H1 (cell line): ENCODE measurements at regions not wholly inside any gene's neighbourhood (a gene's known extent, or its start where the extent isn't known, plus 50 kb on each side); places are given as distances from the start of the nearest gene placed in this dataset.

Experiments used
- CTCF ChIA-PET: fragments of 300-600 bp; sonication (Branson Sonifier 250); formaldehyde crosslinking; loops from one replicate; lab custom pipeline; 2021; ENCODE audit not compliant: partially characterized antibody; lab: Charles Lee
- POLR2A ChIA-PET: fragments of 300-600 bp; sonication (Branson Sonifier 250); formaldehyde crosslinking; loops from one replicate; lab custom pipeline; 2021; ENCODE audit warnings: inconsistent platforms; ENCODE audit not compliant: partially characterized antibody; lab: Charles Lee
- DNase-seq, 2 experiments: peaks; one replicate each; pipeline versions ENCODE4 v3.0.0 to v3.0.0-alpha.2; 2010 to 2022; ENCODE audit warnings: low spot score in 2 of 2, low read depth in 1 of 2, mixed read lengths in 1 of 2
- FAIRE-seq: peaks from 2 replicates; lab custom pipeline; 2011; peaks lifted over from hg19 to GRCh38; lab: Jason Lieb, UNC
- H2AFZ ChIP-seq: 2 replicates; pipeline ENCODE4 v1.8.1; 2012; ENCODE audit warnings: low read length, inconsistent platforms
- H2AK5ac ChIP-seq: 2 replicates; pipeline ENCODE4 v1.6.1; 2013; ENCODE audit warnings: low read depth, low read length
- H2BK120ac ChIP-seq: replicated peaks from 2 replicates; pipeline ENCODE3; 2013; ENCODE audit warnings: low read depth, low read length, inconsistent platforms
- H2BK12ac ChIP-seq: 2 replicates; pipeline ENCODE4 v1.6.1; 2013; ENCODE audit warnings: low read depth, low read length
- H2BK15ac ChIP-seq: 2 replicates; pipeline ENCODE4 v1.6.1; 2013; ENCODE audit warnings: low read length
- H2BK20ac ChIP-seq: 2 replicates; pipeline ENCODE4 v1.6.1; 2013; ENCODE audit warnings: low read length
- H2BK5ac ChIP-seq: 2 replicates; pipeline ENCODE4 v1.6.1; 2013; ENCODE audit warnings: low read depth, low read length
- H3K14ac ChIP-seq: 2 replicates; pipeline ENCODE4 v1.6.1; 2013; ENCODE audit warnings: inconsistent platforms; ENCODE audit not compliant: insufficient read length
- H3K18ac ChIP-seq: 2 replicates; pipeline ENCODE4 v1.6.1; 2013; ENCODE audit warnings: low read length; ENCODE audit errors: extremely low read depth
- H3K23ac ChIP-seq: 2 replicates; pipeline ENCODE4 v1.6.1; 2013; ENCODE audit warnings: inconsistent platforms; ENCODE audit not compliant: insufficient read length
- H3K23me2 ChIP-seq: 2 replicates; pipeline ENCODE4 v1.6.1; 2013; ENCODE audit warnings: low read depth, low read length
- H3K27ac ChIP-seq: 2 replicates; pipeline ENCODE4 v1.6.1; 2011; ENCODE audit warnings: low read depth, low read length, inconsistent platforms
- H3K27me3 ChIP-seq, 4 experiments: replicated peaks in 1 of 4; 1 replicate in 1 of 4; 2 replicates in 3 of 4; pipeline versions ENCODE4 v1.6.1 to v1.8.1; 2011 to 2013; ENCODE audit warnings: low read length in 3 of 4, mild to moderate bottlenecking in 3 of 4, inconsistent platforms in 2 of 4, mixed read lengths in 2 of 4, moderate library complexity in 1 of 4; ENCODE audit not compliant: control insufficient read depth in 3 of 4, insufficient read depth in 3 of 4; ENCODE audit errors: extremely low read depth in 1 of 4
- H3K36me3 ChIP-seq, 4 experiments: 2 replicates each; pipeline versions ENCODE4 v1.6.1 to v1.8.1; 2011 to 2013; ENCODE audit warnings: mild to moderate bottlenecking in 4 of 4, low read length in 3 of 4, moderate library complexity in 2 of 4, control low read depth in 1 of 4, inconsistent platforms in 1 of 4; ENCODE audit not compliant: insufficient read depth in 4 of 4, control insufficient read depth in 2 of 4
- H3K4ac ChIP-seq: replicated peaks from 2 replicates; pipeline ENCODE3; 2013; ENCODE audit warnings: low read length, low read depth, mixed read lengths, inconsistent platforms; ENCODE audit not compliant: insufficient read length
- H3K4me1 ChIP-seq, 4 experiments: replicated peaks in 1 of 4; 1 replicate in 1 of 4; 2 replicates in 3 of 4; pipeline versions ENCODE4 v1.6.1 to v1.8.1; 2011 to 2013; ENCODE audit warnings: low read length in 3 of 4, inconsistent platforms in 2 of 4, mixed read lengths in 1 of 4; ENCODE audit not compliant: insufficient read depth in 4 of 4, control insufficient read depth in 3 of 4
- H3K4me2 ChIP-seq, 2 experiments: 2 replicates each; pipeline versions ENCODE4 v1.6.1 to v1.8.1; 2011 to 2013; ENCODE audit warnings: low read depth in 2 of 2, low read length in 2 of 2, control low read depth in 1 of 2, inconsistent platforms in 1 of 2, mild to moderate bottlenecking in 1 of 2; ENCODE audit not compliant: insufficient read depth in 1 of 2
- H3K4me3 ChIP-seq, 4 experiments: fragments of 200-600, 300-600 bp in 1 of 4; sonication (generic), shearing (Covaris generic), sonication (Bioruptor Twin) in 1 of 4; 2 replicates each; pipeline versions ENCODE4 v1.5.1 to v1.8.1; 2011 to 2016; ENCODE audit warnings: low read length in 4 of 4, low read depth in 3 of 4, control low read depth in 2 of 4, inconsistent platforms in 2 of 4, mild to moderate bottlenecking in 2 of 4, mixed read lengths in 1 of 4, moderate library complexity in 1 of 4; ENCODE audit not compliant: insufficient read depth in 2 of 4; ENCODE audit errors: extremely low read depth in 1 of 4
- H3K56ac ChIP-seq: replicated peaks from 2 replicates; pipeline ENCODE3; 2013; ENCODE audit warnings: low read depth, mild to moderate bottlenecking, mixed read lengths, low read length, inconsistent platforms; ENCODE audit not compliant: insufficient read length
- H3K79me1 ChIP-seq: 2 replicates; pipeline ENCODE4 v1.6.1; 2013; ENCODE audit warnings: low read depth, low read length, control low read depth
- H3K79me2 ChIP-seq, 2 experiments: 2 replicates each; pipeline versions ENCODE4 v1.6.1 to v1.8.1; 2012 to 2013; ENCODE audit warnings: low read length in 2 of 2, mild to moderate bottlenecking in 2 of 2, inconsistent platforms in 1 of 2; ENCODE audit not compliant: insufficient read depth in 2 of 2, control insufficient read depth in 1 of 2
- H3K9ac ChIP-seq, 4 experiments: replicated peaks in 1 of 4; 1 replicate in 1 of 4; 2 replicates in 3 of 4; pipeline versions ENCODE4 v1.6.1 to v1.8.1; 2011 to 2013; ENCODE audit warnings: low read depth in 3 of 4, low read length in 3 of 4, control low read depth in 2 of 4, mild to moderate bottlenecking in 2 of 4, moderate library complexity in 2 of 4, inconsistent platforms in 1 of 4; ENCODE audit errors: extremely low read depth in 1 of 4
- H3K9me3 ChIP-seq, 2 experiments: 2 replicates each; pipeline versions ENCODE4 v1.6.1 to v1.8.1; 2012 to 2013; ENCODE audit warnings: mild to moderate bottlenecking in 2 of 2, moderate library complexity in 2 of 2, control low read depth in 1 of 2, inconsistent platforms in 1 of 2, low read depth in 1 of 2, low read length in 1 of 2, mixed read lengths in 1 of 2; ENCODE audit not compliant: insufficient read depth in 2 of 2
- H4K20me1 ChIP-seq, 2 experiments: replicated peaks in 1 of 2; 2 replicates each; pipeline versions ENCODE3 to v1.8.1; 2011 to 2013; ENCODE audit warnings: inconsistent platforms in 2 of 2, low read length in 2 of 2, mild to moderate bottlenecking in 1 of 2; ENCODE audit not compliant: insufficient read depth in 2 of 2, control insufficient read depth in 1 of 2
- H4K5ac ChIP-seq: 2 replicates; pipeline ENCODE4 v1.6.1; 2013; ENCODE audit warnings: low read length, low read depth, mixed read lengths, inconsistent platforms; ENCODE audit not compliant: insufficient read length
- H4K8ac ChIP-seq: 2 replicates; pipeline ENCODE4 v1.8.0; 2013; ENCODE audit warnings: mild to moderate bottlenecking, moderate library complexity, low read length, inconsistent platforms; ENCODE audit not compliant: insufficient read depth; ENCODE audit errors: extremely low read depth
- H4K91ac ChIP-seq: replicated peaks from 2 replicates; pipeline ENCODE3; 2013; ENCODE audit warnings: low read length, mixed read lengths, inconsistent platforms; ENCODE audit not compliant: insufficient read length
- EGR1 ChIP-seq: IDR thresholded peaks from 2 replicates; pipeline ENCODE4 v1.6.1; 2011; ENCODE audit warnings: low read depth, low read length, borderline replicate concordance
- EZH2 ChIP-seq: fragments of 200-600 bp; sonication (generic); IDR thresholded peaks from 2 replicates; pipeline ENCODE4 v1.7.1; 2012; ENCODE audit warnings: low read depth, mild to moderate bottlenecking, moderate library complexity, low read length, inconsistent platforms; ENCODE audit not compliant: severe bottlenecking
- HDAC2 ChIP-seq, 2 experiments: fragments of 300-600 bp in 1 of 2; sonication (generic) in 1 of 2; IDR thresholded peaks; 2 replicates each; pipeline ENCODE4 v1.6.1; 2011 to 2012; ENCODE audit warnings: low read depth in 2 of 2, low read length in 2 of 2, mild to moderate bottlenecking in 2 of 2, moderate library complexity in 2 of 2, borderline replicate concordance in 1 of 2, inconsistent platforms in 1 of 2
- HDAC6 ChIP-seq: IDR thresholded peaks from one replicate; pipeline ENCODE4 v1.7.1; 2012; ENCODE audit warnings: low read depth, mild to moderate bottlenecking, inconsistent platforms, low read length, moderate library complexity
- JUN ChIP-seq: IDR thresholded peaks from 2 replicates; pipeline ENCODE4 v1.6.1; 2011; ENCODE audit warnings: low read depth, mild to moderate bottlenecking, improper control_type of control experiment, low read length
- KDM4A ChIP-seq: IDR thresholded peaks from one replicate; pipeline ENCODE4 v1.7.1; 2012; ENCODE audit warnings: low read depth, mild to moderate bottlenecking, moderate library complexity, low read length, inconsistent platforms; ENCODE audit not compliant: severe bottlenecking
- POLR2A ChIP-seq, 2 experiments: IDR thresholded peaks; 1 replicate in 1 of 2; 2 replicates in 1 of 2; pipeline ENCODE4 v1.6.1; 2011; ENCODE audit warnings: low read depth in 2 of 2, low read length in 2 of 2, mild to moderate bottlenecking in 2 of 2; ENCODE audit errors: control extremely low read depth in 1 of 2
- RAD21 ChIP-seq, 2 experiments: IDR thresholded peaks in 1 of 2; conservative IDR thresholded peaks in 1 of 2; 2 replicates each; pipeline ENCODE4 v1.6.1; 2011; ENCODE audit warnings: low read depth in 2 of 2, low read length in 2 of 2, improper control_type of control experiment in 1 of 2, inconsistent platforms in 1 of 2, mild to moderate bottlenecking in 1 of 2, moderate library complexity in 1 of 2
- SIN3A ChIP-seq, 2 experiments: IDR thresholded peaks in 1 of 2; conservative IDR thresholded peaks in 1 of 2; 2 replicates each; pipeline ENCODE4 v1.6.1; 2011 to 2012; ENCODE audit warnings: low read length in 2 of 2, improper control_type of control experiment in 1 of 2, low read depth in 1 of 2, mild to moderate bottlenecking in 1 of 2
- SIX5 ChIP-seq: IDR thresholded peaks from 2 replicates; pipeline ENCODE4 v1.6.1; 2011; ENCODE audit warnings: mild to moderate bottlenecking, low read depth, low read length
- SP1 ChIP-seq: IDR thresholded peaks from 2 replicates; pipeline ENCODE4 v1.6.1; 2011; ENCODE audit warnings: low read depth, low read length
- TAF1 ChIP-seq: IDR thresholded peaks from 2 replicates; pipeline ENCODE4 v1.6.1; 2011; ENCODE audit warnings: mild to moderate bottlenecking, low read depth, low read length
- TBP ChIP-seq: IDR thresholded peaks from 2 replicates; pipeline ENCODE4 v1.6.1; 2011; ENCODE audit warnings: low read depth, low read length, improper control_type of control experiment
- WGBS, 2 experiments: shearing (Covaris generic) in 1 of 2; methylation state at CpG; one replicate each; pipeline versions ENCODE4 v1.1.6 to v1.1.7; 2013 to 2015; ENCODE audit warnings: low lambda C conversion rate in 2 of 2, mixed read lengths in 2 of 2, inconsistent platforms in 1 of 2, low coverage in 1 of 2, missing lambda C conversion rate in 1 of 2; ENCODE audit not compliant: insufficient replicate concordance in 2 of 2, insufficient coverage in 1 of 2, insufficient read length in 1 of 2; ENCODE audit errors: extremely low coverage in 1 of 2, missing lambda C conversion rate in 1 of 2; 5-methylcytosine and 5-hydroxymethylcytosine counted together
- TF ChIP-seq, protein P1 (sequence below): IDR thresholded peaks from 2 replicates; pipeline ENCODE4 v1.6.1; 2012; ENCODE audit warnings: inconsistent platforms

DNA sequence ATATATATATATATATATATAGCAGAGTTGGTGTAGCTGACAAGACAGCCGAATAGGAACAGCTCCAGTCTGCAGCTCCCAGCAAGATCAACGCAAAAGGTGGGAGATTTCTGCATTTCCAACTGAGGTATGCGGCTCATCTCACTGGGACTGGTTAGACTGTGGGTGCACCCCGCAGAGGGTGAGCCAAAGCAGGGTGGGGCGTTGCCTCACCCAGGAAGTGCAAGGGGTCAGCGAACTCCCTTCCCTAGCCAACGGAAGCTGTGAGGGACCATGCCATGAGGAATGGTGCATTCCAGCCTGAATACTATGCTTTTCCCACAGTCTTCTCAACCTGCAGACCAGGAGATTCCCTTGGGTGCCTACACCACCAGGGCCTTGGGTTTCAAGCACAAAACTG lies 81.7 kb upstream of the ST3GAL6 start:
- H2BK20ac ChIP-seq = no peak overlapping the region
- H3K27me3 ChIP-seq = no peaks in the 10 kb centered on the region
- no peaks in the 10 kb centered on the region for H3K4me1 ChIP-seq
- H2AK5ac ChIP-seq = no peak overlapping the region
- no peak overlapping the region for H2BK5ac ChIP-seq
- no peak overlapping the region for H3K27ac ChIP-seq
- H2BK120ac ChIP-seq = no peak overlapping the region
- no peaks in the 10 kb centered on the region for H3K79me1 ChIP-seq
- ChIA-PET CTCF (interaction anchor here (1.6 kb wide), 2 partner anchors 22 to 84 kb away, joined by 4 to 6 read pairs; no protein-coding TSS in a partner anchor), POLR2A (no interaction called here)
- H3K79me2 ChIP-seq = no peaks in the 10 kb centered on the region
- no peak overlapping the region for H3K23ac ChIP-seq
- DNase-seq = no peak
- no peak overlapping the region for H3K4ac ChIP-seq
- no peak overlapping the region for H4K8ac ChIP-seq
- H3K23me2 ChIP-seq = no peaks in the 10 kb centered on the region
- no peak overlapping the region for H4K5ac ChIP-seq
- no peak overlapping the region for H2BK15ac ChIP-seq
- H2BK12ac ChIP-seq = no peak overlapping the region
- H3K4me2 ChIP-seq = no peak overlapping the region
- no peaks in the 10 kb centered on the region for H3K9me3 ChIP-seq
- no peak overlapping the region for H3K4me3 ChIP-seq
- no peak overlapping the region for H3K9ac ChIP-seq
- no peak for FAIRE-seq
- WGBS, 2 experiments = 92% methylated on average over 7 of the region's 7 CpGs; no CpG with 5 or more reads in 1 of the 2 experiments
- TF ChIP-seq POLR2A (IDR thresholded peaks at IDR 0.05; ENCODE audit: control extremely low read depth in 1 of 2, low read depth in 2 of 2, low read length in 2 of 2) (no peak), RAD21 (IDR thresholded peaks at IDR 0.05 in 1 of 2, conservative IDR thresholded peaks at IDR 0.05 in 1 of 2; ENCODE audit: low read depth in 2 of 2, low read length in 2 of 2) (no peak), TAF1 (no peak), EZH2 (no peak), SIX5 (no peak), HDAC6 (no peak), KDM4A (no peak), SP1 (no peak), JUN (no peak), EGR1 (no peak), TBP (no peak), HDAC2 (IDR thresholded peaks at IDR 0.05; ENCODE audit: borderline replicate concordance in 1 of 2, low read depth in 2 of 2, low read length in 2 of 2) (no peak), SIN3A (conservative IDR thresholded peaks at IDR 0.05 in 1 of 2, IDR thresholded peaks at IDR 0.05 in 1 of 2; ENCODE audit: low read depth in 1 of 2, low read length in 2 of 2) (no peak)
- TF ChIP-seq, protein P1, sequence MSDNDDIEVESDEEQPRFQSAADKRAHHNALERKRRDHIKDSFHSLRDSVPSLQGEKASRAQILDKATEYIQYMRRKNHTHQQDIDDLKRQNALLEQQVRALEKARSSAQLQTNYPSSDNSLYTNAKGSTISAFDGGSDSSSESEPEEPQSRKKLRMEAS = no peak
- H3K36me3 ChIP-seq = no peaks in the 10 kb centered on the region
- H3K56ac ChIP-seq = no peak overlapping the region
- no peaks in the 10 kb centered on the region for H4K20me1 ChIP-seq
- no peak overlapping the region for H3K18ac ChIP-seq
- H3K14ac ChIP-seq = no peak overlapping the region
- H2AFZ ChIP-seq = no peak overlapping the region
- no peak overlapping the region for H4K91ac ChIP-seq
